Mesodermal cell (in vitro differentiated cells): ENCODE measurements at regions not wholly inside any gene's neighbourhood (a gene's known extent, or its start where the extent isn't known, plus 50 kb on each side); places are given as distances from the start of the nearest gene placed in this dataset.

Experiments used
- H3K27ac ChIP-seq: 2 replicates; pipeline ENCODE4 v1.7.0; 2013; ENCODE audit warnings: mild to moderate bottlenecking, low read depth, low read length, moderate library complexity; ENCODE audit not compliant: severe bottlenecking
- H3K36me3 ChIP-seq: 2 replicates; pipeline ENCODE4 v1.7.1; 2013; ENCODE audit warnings: mild to moderate bottlenecking, low read length, moderate library complexity; ENCODE audit not compliant: control insufficient read depth, insufficient read depth
- H3K4me1 ChIP-seq: one replicate; pipeline ENCODE4 v1.7.1; 2013; ENCODE audit warnings: mild to moderate bottlenecking, low read length; ENCODE audit not compliant: insufficient read depth, control insufficient read depth, poor library complexity, severe bottlenecking
- H3K4me3 ChIP-seq: 2 replicates; pipeline ENCODE4 v1.7.0; 2013; ENCODE audit warnings: low read length, control low read depth, mild to moderate bottlenecking; ENCODE audit not compliant: insufficient read depth, poor library complexity, severe bottlenecking; ENCODE audit errors: extremely low read depth
- H3K9me3 ChIP-seq: 2 replicates; pipeline ENCODE4 v1.7.1; 2013; ENCODE audit warnings: mild to moderate bottlenecking, low read length, moderate library complexity; ENCODE audit not compliant: control insufficient read depth
- WGBS, 2 experiments: methylation state at CpG; one replicate each; pipeline ENCODE4 v1.1.5; 2013; ENCODE audit warnings: missing lambda C conversion rate in 2 of 2; ENCODE audit not compliant: insufficient coverage in 2 of 2; 5-methylcytosine and 5-hydroxymethylcytosine counted together

DNA sequence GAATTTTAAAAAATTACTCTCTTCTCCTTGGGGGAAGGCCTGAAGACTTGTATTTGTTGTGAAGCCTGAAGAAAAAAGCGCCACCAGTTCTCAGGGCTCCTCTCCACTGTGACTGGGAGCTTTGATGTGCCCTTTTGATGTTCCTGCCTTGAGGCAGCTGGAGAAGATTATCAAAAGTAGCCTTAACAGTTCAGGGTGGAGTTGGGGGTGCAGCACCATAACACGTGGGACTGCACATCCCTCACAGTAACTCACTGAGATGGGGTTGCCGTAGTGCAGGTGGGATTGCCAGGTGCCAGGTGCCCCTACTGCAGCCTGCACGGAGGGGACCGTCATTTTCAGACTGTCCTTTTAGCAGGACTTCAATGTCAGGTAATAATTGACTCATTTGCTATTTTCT is 474.1 kb downstream of the ETNK1 start:
- no peaks in the 10 kb centered on the region for H3K9me3 ChIP-seq
- peaks cover 12% of the 10 kb centered on the region for H3K4me1 ChIP-seq
- WGBS, 2 experiments = 40 to 54% methylated on average over 2 to 3 of the region's 5 CpGs
- no peaks in the 10 kb centered on the region for H3K36me3 ChIP-seq
- H3K4me3 ChIP-seq = no peak overlapping the region
- no peak overlapping the region for H3K27ac ChIP-seq

DNA sequence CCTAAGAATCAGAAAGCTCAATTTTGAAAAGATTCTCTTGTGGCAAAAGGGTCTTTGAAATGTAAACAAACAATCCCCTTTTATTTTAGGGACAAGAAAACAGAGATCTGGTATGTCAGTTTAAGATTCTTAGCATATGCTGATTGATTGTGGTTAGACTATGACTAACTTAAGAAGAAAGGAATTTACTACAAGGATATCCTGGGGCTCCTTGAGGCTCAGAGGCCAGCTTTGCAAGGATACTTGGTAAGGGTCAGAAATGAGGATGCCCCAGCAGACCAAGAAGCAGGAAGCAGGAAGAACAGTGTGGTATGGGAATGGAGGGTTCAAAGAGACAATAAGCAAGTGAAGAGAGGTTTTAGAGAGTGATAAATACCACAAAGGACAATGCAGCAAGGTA is 474.6 kb downstream of the ETNK1 start:
- H3K27ac ChIP-seq = no peak overlapping the region
- no peaks in the 10 kb centered on the region for H3K36me3 ChIP-seq
- no peak overlapping the region for H3K4me3 ChIP-seq
- peaks cover 12% of the 10 kb centered on the region for H3K4me1 ChIP-seq
- no peaks in the 10 kb centered on the region for H3K9me3 ChIP-seq

DNA sequence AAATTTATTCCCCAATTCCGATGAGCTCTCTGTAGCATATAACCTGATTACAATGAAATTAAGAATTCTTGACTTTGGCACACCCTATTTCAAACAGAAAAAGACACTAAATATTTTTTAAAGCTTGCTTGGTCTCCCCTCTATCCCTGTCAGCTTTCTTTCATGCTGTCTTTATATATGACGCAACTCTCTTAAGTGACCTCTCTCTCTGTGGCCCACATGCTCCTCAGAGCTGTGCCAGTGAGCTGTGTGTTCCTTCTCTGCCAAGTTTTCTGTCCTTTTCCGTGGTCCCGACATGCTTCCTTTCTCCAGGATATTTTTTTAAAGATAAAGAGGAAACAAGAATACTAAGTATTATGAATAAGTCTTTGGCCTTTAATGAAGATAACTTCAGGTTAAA is 484.0 kb downstream of the ETNK1 start:
- Histone ChIP-seq H3K9me3 (no peaks in the 10 kb centered on the region), H3K27ac (no peak overlapping the region), H3K4me3 (no peak overlapping the region), H3K36me3 (no peaks in the 10 kb centered on the region), H3K4me1 (no peaks in the 10 kb centered on the region)
- WGBS, 2 experiments = 90 to 92% methylated on average over 1 to 2 of the region's 4 CpGs

DNA sequence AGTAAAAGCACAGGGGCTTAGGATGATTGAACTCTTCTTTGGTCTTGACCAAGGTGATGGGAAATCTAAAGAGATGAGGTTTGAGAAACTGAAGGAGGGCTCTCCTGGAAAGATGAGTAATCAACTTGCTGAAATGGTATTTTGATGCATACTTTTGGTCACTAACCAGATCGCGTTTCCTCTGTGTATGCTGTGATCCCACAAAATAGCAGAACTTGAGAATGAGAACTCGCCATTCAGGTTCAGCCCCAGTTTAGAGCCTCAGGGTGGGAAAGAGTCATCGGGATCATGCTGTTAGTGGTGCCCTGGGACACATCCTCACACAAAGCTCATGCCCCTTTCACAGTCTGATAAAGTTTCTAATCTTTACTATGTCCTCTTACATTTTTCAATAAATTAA is 488.8 kb downstream of the ETNK1 start:
- H3K4me3 ChIP-seq = no peak overlapping the region
- no peak overlapping the region for H3K27ac ChIP-seq
- no peaks in the 10 kb centered on the region for H3K9me3 ChIP-seq
- no peaks in the 10 kb centered on the region for H3K4me1 ChIP-seq
- WGBS, 2 experiments = 84 to 97% methylated on average over 3 to 4 of the region's 4 CpGs
- H3K36me3 ChIP-seq = no peaks in the 10 kb centered on the region

DNA sequence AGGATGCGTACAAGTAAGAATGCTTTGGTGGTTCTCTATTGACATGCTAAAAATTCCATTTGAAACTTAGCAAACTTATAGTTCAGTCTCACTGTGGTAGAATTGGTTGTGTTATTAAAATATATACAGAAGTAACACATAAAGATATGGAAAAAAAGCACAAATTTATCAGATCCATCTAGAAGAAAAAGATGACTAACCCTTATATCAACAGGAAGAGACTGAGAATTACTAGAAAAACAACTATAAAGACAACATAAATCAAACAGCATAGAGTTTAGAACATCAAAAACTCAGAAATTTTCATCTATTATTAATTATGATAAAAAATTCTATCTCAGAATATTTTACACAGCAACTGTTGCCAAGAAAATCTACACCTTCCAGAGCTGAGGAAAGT is 491.0 kb downstream of the ETNK1 start:
- Histone ChIP-seq H3K4me3 (no peak overlapping the region), H3K4me1 (no peaks in the 10 kb centered on the region)
- WGBS, 2 experiments = no CpG with 5 or more reads among the region's 1 CpG

DNA sequence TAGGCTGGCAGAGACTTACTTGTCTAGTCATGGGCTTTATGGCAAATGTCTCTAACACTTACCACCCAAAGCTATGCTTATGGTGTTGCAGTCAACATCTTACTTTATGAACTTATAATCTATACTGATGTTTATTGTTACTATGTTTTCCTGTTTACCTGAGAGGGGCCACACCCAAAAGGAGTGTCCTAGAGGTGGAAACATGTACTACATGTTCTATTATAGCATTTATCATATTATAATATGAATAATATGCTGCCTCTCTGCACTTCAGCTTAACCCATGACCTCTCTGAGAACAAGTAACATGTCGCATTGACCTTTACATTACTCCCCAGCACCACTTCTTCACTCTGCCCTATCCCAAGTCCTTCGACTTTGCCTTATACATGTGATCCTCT is 501.8 kb downstream of the ETNK1 start:
- Histone ChIP-seq H3K36me3 (no peaks in the 10 kb centered on the region), H3K4me1 (no peaks in the 10 kb centered on the region), H3K4me3 (no peak overlapping the region), H3K27ac (no peak overlapping the region), H3K9me3 (no peaks in the 10 kb centered on the region)
- WGBS, 2 experiments = no CpG with 5 or more reads among the region's 2 CpGs

More for the DNA sequence above, 491.0 kb downstream of the ETNK1 start:
- Histone ChIP-seq H3K9me3 (no peaks in the 10 kb centered on the region), H3K27ac (no peak overlapping the region), H3K36me3 (no peaks in the 10 kb centered on the region)

DNA sequence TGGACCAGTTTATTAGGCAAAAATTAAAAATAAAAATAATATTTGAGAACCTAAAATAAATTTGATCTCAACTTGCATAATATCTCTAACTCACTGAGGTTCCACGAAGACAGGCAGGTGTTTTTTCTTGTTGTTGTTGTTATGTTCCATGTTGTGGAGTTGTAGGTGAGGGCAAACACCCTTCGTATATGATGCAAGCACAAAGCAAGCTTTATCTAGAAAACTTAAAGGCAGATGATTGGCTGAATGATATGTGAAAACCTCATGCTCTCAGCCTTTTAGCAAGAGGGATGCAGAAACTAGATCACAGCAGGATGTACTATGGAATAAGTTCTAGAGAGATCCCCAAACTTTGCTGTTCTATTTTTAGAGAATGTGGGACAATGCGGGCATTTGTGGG is 502.7 kb downstream of the ETNK1 start:
- no peaks in the 10 kb centered on the region for H3K4me1 ChIP-seq
- no peaks in the 10 kb centered on the region for H3K36me3 ChIP-seq
- no peak overlapping the region for H3K4me3 ChIP-seq
- H3K9me3 ChIP-seq = no peaks in the 10 kb centered on the region
- no peak overlapping the region for H3K27ac ChIP-seq
- 83 to 100% methylated on average over 1 to 2 of the region's 3 CpGs for WGBS, 2 experiments

DNA sequence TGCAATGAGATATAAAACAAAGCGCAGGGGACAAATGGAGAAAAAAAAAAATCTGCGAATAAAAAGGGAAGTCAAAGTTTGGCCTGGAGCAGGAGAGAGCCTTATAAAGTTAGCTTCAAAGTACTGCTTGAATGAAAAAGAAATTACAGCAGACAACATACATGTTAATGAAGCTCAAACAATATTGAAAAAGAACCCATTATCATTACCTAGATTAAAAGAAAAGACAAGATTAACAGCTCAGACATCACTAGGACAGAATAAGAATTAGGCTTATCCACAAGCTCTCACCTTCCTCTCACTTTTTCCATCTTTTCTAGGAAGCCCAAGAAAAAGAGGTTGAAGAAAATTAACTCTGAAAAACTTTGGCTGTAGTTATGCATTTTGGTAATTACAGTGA is 503.5 kb downstream of the ETNK1 start:
- Histone ChIP-seq H3K4me3 (no peak overlapping the region), H3K4me1 (no peaks in the 10 kb centered on the region), H3K27ac (no peak overlapping the region), H3K9me3 (no peaks in the 10 kb centered on the region), H3K36me3 (no peaks in the 10 kb centered on the region)
- 81 to 87% methylated on average over 2 of the region's 2 CpGs for WGBS, 2 experiments

DNA sequence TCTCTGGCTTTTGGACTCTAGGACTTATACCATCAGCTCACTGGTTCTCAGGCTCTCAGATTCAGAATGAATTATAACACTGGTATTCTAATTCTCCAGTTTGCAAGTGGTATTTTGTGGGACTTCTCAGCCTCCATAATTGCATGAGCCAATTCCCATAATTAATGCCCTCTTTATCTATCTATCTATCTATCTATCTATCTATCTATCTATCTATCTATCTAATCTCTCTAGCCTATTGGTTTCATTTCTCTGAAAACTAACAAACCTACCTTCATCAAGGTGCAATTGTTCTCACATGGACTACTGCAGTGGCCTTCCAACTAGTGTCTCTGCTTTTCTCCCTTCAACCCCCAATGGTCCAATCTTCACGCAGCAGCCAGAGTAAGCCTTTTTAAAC is 507.4 kb downstream of the ETNK1 start:
- no peaks in the 10 kb centered on the region for H3K36me3 ChIP-seq
- 100% methylated on average over 1 of the region's 1 CpG for WGBS, 2 experiments
- H3K4me3 ChIP-seq = no peak overlapping the region
- H3K9me3 ChIP-seq = no peaks in the 10 kb centered on the region
- H3K4me1 ChIP-seq = no peaks in the 10 kb centered on the region
- no peak overlapping the region for H3K27ac ChIP-seq

DNA sequence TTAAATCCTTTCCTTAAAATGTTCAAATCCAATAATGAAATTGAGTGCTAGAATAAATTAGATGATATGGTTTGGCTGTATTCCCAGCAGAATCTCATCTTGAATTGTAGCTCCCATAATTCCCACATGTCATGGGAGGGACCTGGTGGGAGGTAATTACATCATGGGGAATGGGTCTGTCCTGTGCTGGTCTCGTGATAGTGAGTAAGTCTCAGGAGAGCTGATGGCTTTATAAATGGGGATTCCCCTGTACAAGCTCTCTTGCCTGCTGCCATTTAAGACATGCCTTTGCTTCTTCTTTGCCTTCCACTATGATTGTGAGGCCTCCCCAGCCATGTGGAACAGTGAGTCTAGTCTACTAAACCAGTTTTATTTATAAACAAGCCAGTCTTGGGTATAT is 508.5 kb downstream of the ETNK1 start:
- H3K4me3 ChIP-seq = no peak overlapping the region
- H3K9me3 ChIP-seq = no peaks in the 10 kb centered on the region
- 100% methylated on average over 1 of the region's 1 CpG; no CpG with 5 or more reads in 1 of the 2 experiments for WGBS, 2 experiments
- H3K36me3 ChIP-seq = no peaks in the 10 kb centered on the region
- no peaks in the 10 kb centered on the region for H3K4me1 ChIP-seq
- no peak overlapping the region for H3K27ac ChIP-seq

DNA sequence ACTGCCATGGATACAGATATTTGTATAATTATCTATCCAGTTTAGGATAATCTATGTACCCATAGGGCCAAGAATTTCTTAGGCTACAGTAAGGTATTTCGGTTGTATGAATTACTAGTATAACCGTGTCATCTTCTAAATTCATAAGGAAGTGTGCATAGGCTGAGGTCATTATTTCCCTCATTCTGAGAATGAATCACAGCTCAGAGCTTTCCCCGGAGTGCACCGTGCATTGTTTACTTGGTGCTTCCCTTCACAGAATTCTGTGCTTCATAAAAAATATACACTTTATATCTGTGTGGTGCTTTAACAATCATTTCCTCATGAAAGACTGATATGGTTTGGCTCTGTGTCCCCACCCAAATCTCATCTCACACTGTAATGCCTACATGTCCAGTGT is 514.1 kb downstream of the ETNK1 start:
- Histone ChIP-seq H3K36me3 (no peaks in the 10 kb centered on the region), H3K4me1 (no peaks in the 10 kb centered on the region), H3K27ac (no peak overlapping the region), H3K4me3 (no peak overlapping the region), H3K9me3 (no peaks in the 10 kb centered on the region)
- 80 to 100% methylated on average over 1 of the region's 4 CpGs for WGBS, 2 experiments

DNA sequence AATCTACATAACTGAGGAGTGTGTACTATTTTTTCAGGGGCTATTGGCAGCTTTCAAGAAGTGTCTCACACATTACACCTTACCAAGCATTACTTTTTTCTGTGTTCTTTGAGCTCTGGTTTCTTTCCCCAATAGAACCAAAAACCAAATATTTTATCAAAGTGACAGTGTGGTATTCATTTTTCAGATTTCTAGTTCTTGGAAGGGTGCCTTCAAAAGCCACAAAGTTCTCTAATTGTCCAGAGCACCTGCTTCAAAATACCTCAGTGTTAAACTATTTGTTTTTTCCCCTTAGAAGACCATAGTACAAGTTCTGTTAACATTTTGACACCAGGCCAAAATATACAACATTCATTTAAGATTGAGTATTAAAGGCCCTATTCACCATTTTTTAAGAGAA is 515.7 kb downstream of the ETNK1 start:
- Histone ChIP-seq H3K4me3 (no peak overlapping the region), H3K36me3 (no peaks in the 10 kb centered on the region), H3K27ac (no peak overlapping the region), H3K9me3 (peaks cover 13% of the 10 kb centered on the region), H3K4me1 (no peaks in the 10 kb centered on the region)
